ENCODE measurements at regions not wholly inside any gene's neighbourhood (a gene's known extent, or its start where the extent isn't known, plus 50 kb on each side); places are given as distances from the start of the nearest gene placed in this dataset.

- TF ChIP-seq CTCF (IDR thresholded peaks at IDR 0.05): no peak
- TF ChIP-seq POLR2A (IDR thresholded peaks at IDR 0.05): no peak
Measured at GRCh38 chr4:169847171-169847570, 89.4 kb upstream of the HPF1 start.
